Endothelial cell of umbilical vein (primary cell): ENCODE measurements at regions not wholly inside any gene's neighbourhood (a gene's known extent, or its start where the extent isn't known, plus 50 kb on each side); places are given as distances from the start of the nearest gene placed in this dataset.

Source experiments
- BruUV-seq: library from RNA; stranded (reverse); fragments of 400-500 nt; replicated peaks from 2 replicates; lab custom pipeline; 2021; lab: Mats Ljungman, UMichigan
- CTCF ChIA-PET: fragments of 300-600, 350-600 bp; sonication (Branson Sonifier 250); formaldehyde crosslinking; loops from one replicate; lab custom pipeline; 2021; ENCODE audit warnings: antibody characterized with exemption, inconsistent platforms; lab: Charles Lee
- POLR2A ChIA-PET: fragments of 300-600, 350-600 bp; sonication (Branson Sonifier 250); formaldehyde crosslinking; loops from one replicate; lab custom pipeline; 2021; ENCODE audit warnings: antibody characterized with exemption, inconsistent platforms; lab: Charles Lee
- DNase-seq: peaks from one replicate; pipeline ENCODE4 v3.0.0-alpha.2; 2011; ENCODE audit warnings: low read depth, low spot score
- FAIRE-seq: peaks from 2 replicates; lab custom pipeline; 2011; peaks lifted over from hg19 to GRCh38; lab: Jason Lieb, UNC
- H2AFZ ChIP-seq: 2 replicates; pipeline ENCODE4 v1.6.0; 2012; ENCODE audit warnings: low read depth, low read length, control low read depth, inconsistent platforms
- H3K27ac ChIP-seq: 2 replicates; pipeline ENCODE4 v1.5.1; 2011; ENCODE audit warnings: low read depth, mild to moderate bottlenecking, control low read depth, low read length, moderate library complexity; ENCODE audit not compliant: insufficient read depth
- H3K27me3 ChIP-seq, 2 experiments: 2 replicates each; pipeline versions ENCODE4 v1.6.0 to v1.6.1; 2011; ENCODE audit warnings: low read length in 2 of 2, mixed read lengths in 1 of 2; ENCODE audit not compliant: control insufficient read depth in 2 of 2, insufficient read depth in 2 of 2
- H3K36me3 ChIP-seq, 2 experiments: 2 replicates in 1 of 2; 3 replicates in 1 of 2; pipeline ENCODE4 v1.5.1; 2011; ENCODE audit warnings: low read length in 2 of 2, mild to moderate bottlenecking in 1 of 2, moderate library complexity in 1 of 2; ENCODE audit not compliant: control insufficient read depth in 2 of 2, insufficient read depth in 2 of 2; ENCODE audit errors: extremely low read depth in 1 of 2
- H3K4me1 ChIP-seq: 3 replicates; pipeline ENCODE4 v1.5.1; 2011; ENCODE audit warnings: mild to moderate bottlenecking, low read length; ENCODE audit not compliant: control insufficient read depth, insufficient read depth; ENCODE audit errors: extremely low read depth
- H3K4me2 ChIP-seq: 2 replicates; pipeline ENCODE4 v1.6.1; 2011; ENCODE audit warnings: low read length, control low read depth, mixed read lengths; ENCODE audit not compliant: insufficient read depth
- H3K4me3 ChIP-seq, 3 experiments: fragments of 200-600 bp in 1 of 3; sonication (generic), shearing (Covaris generic) in 1 of 3; replicated peaks in 1 of 3; 2 replicates each; pipeline ENCODE4 v1.5.1; 2011 to 2016; ENCODE audit warnings: control low read depth in 3 of 3, low read length in 3 of 3, mild to moderate bottlenecking in 2 of 3, inconsistent platforms in 1 of 3, low read depth in 1 of 3, moderate library complexity in 1 of 3; ENCODE audit not compliant: insufficient read depth in 1 of 3
- H3K79me2 ChIP-seq: 2 replicates; pipeline ENCODE4 v1.6.0; 2012; ENCODE audit warnings: low read length, inconsistent platforms; ENCODE audit not compliant: control insufficient read depth, insufficient read depth
- H3K9ac ChIP-seq: replicated peaks from 2 replicates; pipeline ENCODE3; 2011; ENCODE audit warnings: low read length, control low read depth; ENCODE audit not compliant: insufficient read depth; ENCODE audit errors: extremely low read depth
- H3K9me1 ChIP-seq: replicated peaks from 3 replicates; pipeline ENCODE4 v1.6.0; 2011; ENCODE audit warnings: mild to moderate bottlenecking, low read length; ENCODE audit not compliant: control insufficient read depth, insufficient read depth; ENCODE audit errors: extremely low read depth
- H3K9me3 ChIP-seq: replicated peaks from 2 replicates; pipeline ENCODE4 v1.5.1; 2012; ENCODE audit warnings: low read length, inconsistent platforms; ENCODE audit not compliant: control insufficient read depth, insufficient read depth
- H4K20me1 ChIP-seq: replicated peaks from 2 replicates; pipeline ENCODE3; 2011; ENCODE audit warnings: mild to moderate bottlenecking, low read length; ENCODE audit not compliant: control insufficient read depth, insufficient read depth; ENCODE audit errors: extremely low read depth
- EZH2 ChIP-seq: IDR thresholded peaks from 2 replicates; pipeline ENCODE4 v1.6.1; 2012; ENCODE audit warnings: borderline replicate concordance, low read depth, mild to moderate bottlenecking, moderate library complexity, low read length, inconsistent platforms; ENCODE audit not compliant: severe bottlenecking
- FOS ChIP-seq: IDR thresholded peaks from 2 replicates; pipeline ENCODE4 v1.6.1; 2011; ENCODE audit warnings: mild to moderate bottlenecking, low read length, moderate library complexity, borderline replicate concordance; ENCODE audit not compliant: insufficient read depth
- GATA2 ChIP-seq: IDR thresholded peaks from 2 replicates; pipeline ENCODE4 v1.7.0; 2011; ENCODE audit warnings: low read depth, mild to moderate bottlenecking, moderate library complexity, mixed read lengths, low read length; ENCODE audit not compliant: insufficient read length, insufficient read depth
- JUN ChIP-seq: IDR thresholded peaks from 2 replicates; pipeline ENCODE4 v1.6.1; 2011; ENCODE audit warnings: borderline replicate concordance, low read depth; ENCODE audit not compliant: insufficient read length, insufficient read depth
- MYC ChIP-seq: IDR thresholded peaks from one replicate; pipeline ENCODE4 v1.6.1; 2011; ENCODE audit warnings: mild to moderate bottlenecking, low read depth, low read length
- POLR2A ChIP-seq: IDR thresholded peaks from 2 replicates; pipeline ENCODE4 v1.6.1; 2012; ENCODE audit warnings: low read depth, mild to moderate bottlenecking, control low read depth, low read length
- POLR2AphosphoS5 ChIP-seq: IDR thresholded peaks from 2 replicates; pipeline ENCODE4 v1.6.1; 2012; ENCODE audit warnings: low read depth, mild to moderate bottlenecking, control low read depth, low read length, moderate library complexity; ENCODE audit not compliant: insufficient read depth
- dilution Hi-C: fragments of 300-500 bp; cut with MboI; formaldehyde crosslinking; loops from one replicate; pipeline ENCODE4 v1.15.0; 2019; ENCODE audit warnings: low sequenced_read_pairs; ENCODE audit not compliant: extremely low pct_ligation_motif_present
- intact Hi-C: fragments of 100-400 bp; cut with micrococcal nuclease; formaldehyde crosslinking; loops from one replicate; pipeline ENCODE4 v1.10.0; 2022
- TF ChIP-seq, protein P1 (sequence below), 2 donors: IDR thresholded peaks; 1 replicate in 1 of 2; 2 replicates in 1 of 2; pipeline ENCODE4 v1.5.1; 2011; ENCODE audit warnings: low read length in 2 of 2, mild to moderate bottlenecking in 2 of 2, moderate library complexity in 2 of 2, control low read depth in 1 of 2, inconsistent platforms in 1 of 2, low read depth in 1 of 2; ENCODE audit not compliant: insufficient read depth in 1 of 2; ENCODE audit errors: extremely low read depth in 1 of 2
- TF ChIP-seq, protein P2 (sequence below): IDR thresholded peaks from 2 replicates; pipeline ENCODE4 v1.6.1; 2011; ENCODE audit not compliant: insufficient read depth, insufficient read length

- Histone ChIP-seq H3K4me2 (no peak overlapping the region), H3K9me3 (no peaks in the 10 kb centered on the region), H3K4me3 (no peak overlapping the region), H3K27ac (no peak overlapping the region), H3K79me2 (no peaks in the 10 kb centered on the region), H3K36me3 (no peaks in the 10 kb centered on the region), H4K20me1 (no peaks in the 10 kb centered on the region), H3K9me1 (no peaks in the 10 kb centered on the region), H3K27me3 (no peaks in the 10 kb centered on the region), H3K9ac (no peak overlapping the region), H2AFZ (no peak overlapping the region), H3K4me1 (no peaks in the 10 kb centered on the region)
- dilution Hi-C loops (no loop called here), intact Hi-C loops (no loop called here)
- FAIRE-seq (no peak), DNase-seq (no peak)
- no TSS peak for BruUV-seq
- POLR2A ChIA-PET = no interaction called here
- CTCF ChIA-PET = interaction anchor here (1.1 kb wide), 1 partner anchor 10 kb away, joined by 3 read pairs; no protein-coding TSS in a partner anchor
- no peak for TF ChIP-seq EZH2
- no peak for TF ChIP-seq JUN
- no peak for TF ChIP-seq POLR2AphosphoS5
- no peak for TF ChIP-seq MYC
- no peak for TF ChIP-seq POLR2A
- TF ChIP-seq FOS = no peak
- no peak for TF ChIP-seq GATA2
- TF ChIP-seq, protein P1, sequence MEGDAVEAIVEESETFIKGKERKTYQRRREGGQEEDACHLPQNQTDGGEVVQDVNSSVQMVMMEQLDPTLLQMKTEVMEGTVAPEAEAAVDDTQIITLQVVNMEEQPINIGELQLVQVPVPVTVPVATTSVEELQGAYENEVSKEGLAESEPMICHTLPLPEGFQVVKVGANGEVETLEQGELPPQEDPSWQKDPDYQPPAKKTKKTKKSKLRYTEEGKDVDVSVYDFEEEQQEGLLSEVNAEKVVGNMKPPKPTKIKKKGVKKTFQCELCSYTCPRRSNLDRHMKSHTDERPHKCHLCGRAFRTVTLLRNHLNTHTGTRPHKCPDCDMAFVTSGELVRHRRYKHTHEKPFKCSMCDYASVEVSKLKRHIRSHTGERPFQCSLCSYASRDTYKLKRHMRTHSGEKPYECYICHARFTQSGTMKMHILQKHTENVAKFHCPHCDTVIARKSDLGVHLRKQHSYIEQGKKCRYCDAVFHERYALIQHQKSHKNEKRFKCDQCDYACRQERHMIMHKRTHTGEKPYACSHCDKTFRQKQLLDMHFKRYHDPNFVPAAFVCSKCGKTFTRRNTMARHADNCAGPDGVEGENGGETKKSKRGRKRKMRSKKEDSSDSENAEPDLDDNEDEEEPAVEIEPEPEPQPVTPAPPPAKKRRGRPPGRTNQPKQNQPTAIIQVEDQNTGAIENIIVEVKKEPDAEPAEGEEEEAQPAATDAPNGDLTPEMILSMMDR (IDR thresholded peaks at IDR 0.05; ENCODE audit: extremely low read depth in 1 of 2, insufficient read depth in 1 of 2, low read depth in 1 of 2, low read length in 2 of 2) = no peak
- TF ChIP-seq, protein P2, sequence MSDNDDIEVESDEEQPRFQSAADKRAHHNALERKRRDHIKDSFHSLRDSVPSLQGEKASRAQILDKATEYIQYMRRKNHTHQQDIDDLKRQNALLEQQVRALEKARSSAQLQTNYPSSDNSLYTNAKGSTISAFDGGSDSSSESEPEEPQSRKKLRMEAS = no peak
These were observed 197.4 kb upstream of the CAMK1G start for GRCh38 chr1:209386156-209386555.
